SU-DHL-6 (cell line): ENCODE measurements at regions not wholly inside any gene's neighbourhood (a gene's known extent, or its start where the extent isn't known, plus 50 kb on each side); places are given as distances from the start of the nearest gene placed in this dataset.

Experiments
- CTCF ChIP-seq: fragments of 200-600 bp; sonication (generic); IDR thresholded peaks from one replicate; pipeline ENCODE4 v1.5.1; 2017; ENCODE audit warnings: antibody characterized with exemption, mild to moderate bottlenecking, low read length, moderate library complexity; ENCODE audit not compliant: insufficient read depth, poor library complexity, severe bottlenecking
- EZH2phosphoT487 ChIP-seq: fragments of 200-600 bp; sonication (generic), shearing (Covaris generic); conservative IDR thresholded peaks from 2 replicates; pipeline ENCODE4 v1.6.1; 2018; ENCODE audit warnings: mild to moderate bottlenecking, antibody characterized with exemption, low read length, moderate library complexity, mixed read lengths

- TF ChIP-seq CTCF (no peak), EZH2phosphoT487 (no peak)
These were observed 91.9 kb upstream of the FN1 start for GRCh38 chr2:215527736-215528135.
